ENCODE measurements at regions not wholly inside any gene's neighbourhood (a gene's known extent, or its start where the extent isn't known, plus 50 kb on each side); places are given as distances from the start of the nearest gene placed in this dataset.
A peak's percentile ranks its signal among the peaks of the same experiment; 100 is the strongest.
"Not testable (repeated sequence)": the region's sequence is repeated elsewhere in the genome, so short reads cannot be mapped to it uniquely, and the experiment has no call there.

DNA sequence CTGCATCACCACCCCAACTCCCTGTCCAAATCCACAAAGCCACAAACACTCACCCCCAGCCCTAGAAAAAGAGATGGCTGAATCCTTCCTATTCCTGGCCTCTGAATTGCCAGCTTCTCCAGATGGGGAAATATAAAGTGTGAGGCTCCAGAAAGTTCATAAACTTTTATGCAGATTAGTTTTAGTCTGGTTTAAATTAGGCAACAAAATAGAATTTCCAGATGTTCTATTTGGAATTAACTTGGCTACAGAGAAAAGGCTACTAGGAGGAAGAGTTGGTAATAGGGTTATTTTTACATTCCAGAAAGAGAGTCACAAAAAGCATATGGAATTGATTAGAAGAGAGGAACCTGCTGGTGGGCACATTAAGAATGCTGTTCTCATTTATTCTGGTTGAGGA, 56.0 kb downstream of the EN1 start:
- no peak for DNase-seq

DNA sequence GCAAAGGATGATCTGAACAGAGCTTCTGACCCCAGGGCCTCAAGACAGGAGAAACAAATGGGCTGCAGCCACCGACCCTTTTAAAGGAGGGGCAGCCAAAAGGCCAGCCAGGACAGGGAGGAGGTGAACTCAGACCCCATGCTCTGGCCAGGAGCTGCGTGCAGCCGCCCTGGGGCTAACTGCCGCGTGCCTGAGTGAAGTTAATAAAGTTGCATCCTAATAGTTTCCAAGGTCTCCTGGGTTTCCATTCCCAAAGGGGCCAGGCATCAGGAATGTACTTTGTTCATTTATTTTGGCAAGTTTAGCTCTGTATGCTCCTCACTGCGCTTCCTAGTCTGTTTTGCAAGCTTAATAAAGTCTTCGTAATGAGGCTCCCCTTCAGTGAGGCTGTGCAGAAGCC, 60.7 kb downstream of the EN1 start:
- no peak for DNase-seq

DNA sequence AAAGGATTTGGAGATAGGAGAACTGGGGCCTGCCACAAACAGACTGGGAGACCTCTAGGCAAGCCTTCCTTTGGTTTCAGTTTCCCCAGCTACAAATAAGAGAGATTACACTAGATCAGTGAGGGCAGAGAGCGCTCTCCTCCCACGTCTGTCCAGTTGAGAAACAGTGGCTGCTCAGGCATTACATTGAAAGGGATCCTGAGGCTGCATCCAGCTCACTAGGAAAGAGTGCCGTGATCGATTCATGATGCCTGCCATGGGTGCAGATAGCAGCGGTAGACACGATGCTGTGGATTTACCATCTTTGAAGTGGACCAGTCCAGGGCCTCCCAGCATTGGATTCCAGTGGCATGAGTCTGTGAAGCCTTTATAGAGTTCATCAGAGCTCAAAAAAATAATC, 62.6 kb downstream of the EN1 start:
- no peak for DNase-seq

DNA sequence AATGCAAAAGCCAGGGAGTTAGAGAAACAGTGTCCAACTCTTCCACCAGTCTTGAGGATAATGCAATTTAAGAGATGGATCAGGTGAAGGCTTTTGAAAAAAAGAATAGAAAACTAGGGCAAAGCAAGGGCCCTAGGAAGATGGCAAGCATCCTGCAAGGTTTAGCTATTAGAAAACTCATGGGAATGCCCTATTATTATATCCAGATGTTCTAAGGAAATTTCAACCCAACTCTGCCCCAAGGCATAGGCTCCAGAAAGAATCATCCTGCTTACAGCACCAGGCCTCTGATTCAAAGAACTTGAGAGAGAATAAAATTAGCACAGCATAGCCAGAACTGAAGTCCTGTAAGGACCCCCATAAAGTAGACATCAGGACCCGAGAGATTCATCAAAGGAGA, 68.1 kb downstream of the EN1 start:
- DNase-seq = no peak

DNA sequence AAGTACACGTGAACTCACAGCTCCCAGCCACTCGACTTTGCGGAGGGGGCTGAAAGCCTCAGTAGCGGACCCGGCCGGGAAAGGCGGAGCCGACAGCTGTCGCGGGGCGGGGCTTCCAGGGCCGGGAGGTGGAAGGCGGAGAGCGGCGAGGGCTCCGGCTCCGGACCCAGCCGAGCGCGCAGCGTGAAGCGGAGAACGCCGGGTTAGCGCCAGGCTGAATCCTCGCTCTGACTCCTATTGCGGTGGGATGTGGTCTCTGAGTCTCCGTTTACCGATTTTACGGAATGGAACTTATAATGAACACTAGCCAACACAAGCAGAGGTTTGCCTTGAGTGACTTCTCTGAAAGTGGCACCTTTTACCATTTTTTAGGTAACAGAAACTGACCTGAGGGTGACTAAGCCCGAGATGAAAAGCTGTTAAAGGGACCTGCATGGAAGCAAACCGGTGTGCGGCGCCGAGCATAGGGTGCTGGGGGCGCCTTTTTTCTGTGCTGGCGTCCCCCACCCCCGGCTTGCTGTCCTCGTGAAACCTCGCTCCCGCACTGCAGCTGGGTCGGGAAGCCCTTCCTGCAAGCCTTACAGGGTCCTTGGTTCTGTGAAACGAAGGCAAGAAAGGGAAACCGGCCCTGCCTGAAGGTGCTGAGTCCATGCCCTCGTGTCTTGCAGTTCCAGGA, 72.9 kb downstream of the EN1 start:
- peak; percentile 15 for DNase-seq

DNA sequence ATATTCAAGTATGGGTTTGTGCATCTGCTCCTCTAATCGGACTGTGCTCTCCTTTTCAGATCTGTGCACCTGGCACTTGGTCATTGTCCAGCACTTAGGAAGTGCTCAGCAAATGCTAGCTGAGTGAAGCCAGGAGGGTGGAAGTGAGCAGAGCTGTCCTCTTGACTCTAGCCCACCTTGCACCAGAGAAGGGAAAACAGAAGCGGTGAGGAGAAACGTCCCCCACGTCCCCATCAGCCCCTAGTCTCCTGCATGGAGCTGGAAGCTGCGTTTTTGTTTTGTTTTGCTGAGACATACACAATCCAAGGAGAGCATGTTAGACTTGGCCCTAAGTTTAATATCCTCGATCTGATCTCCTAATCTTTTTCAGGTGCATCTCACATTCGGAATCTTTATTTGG, 73.6 kb downstream of the EN1 start:
- DNase-seq = no peak

DNA sequence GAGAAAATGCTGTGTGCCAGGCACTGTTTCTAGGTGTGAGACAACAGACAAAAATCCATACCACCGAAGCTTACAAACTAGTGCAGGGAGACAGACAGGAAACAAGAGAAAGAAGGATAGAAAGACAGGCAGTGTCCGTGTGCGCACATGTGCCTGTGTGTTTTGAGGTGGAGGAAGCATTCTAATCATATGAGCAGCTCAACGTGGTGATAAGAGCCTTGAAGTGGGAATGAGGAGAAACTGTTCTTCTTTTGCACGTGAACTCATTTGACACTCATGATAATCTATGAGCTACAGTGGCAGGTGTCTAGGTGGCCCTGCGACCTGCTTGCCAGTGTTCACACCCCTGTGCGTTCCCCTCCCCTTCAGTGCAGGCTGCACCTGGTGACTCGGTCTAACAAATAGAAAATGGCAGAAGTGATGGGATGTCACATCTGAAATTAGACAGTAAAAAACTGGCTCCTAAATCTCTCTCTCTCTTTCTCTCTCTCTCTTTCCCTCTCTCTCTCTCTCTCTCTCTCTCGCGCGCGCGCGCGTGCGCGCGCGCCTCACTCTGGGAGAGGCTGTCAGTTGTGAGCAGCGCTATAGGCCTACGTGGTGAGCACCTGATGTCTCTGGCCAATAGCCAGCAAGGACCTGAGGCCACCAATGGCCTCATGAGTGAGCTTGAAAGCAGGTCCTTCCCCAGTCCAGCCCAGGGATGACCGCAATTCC, 74.8 kb downstream of the EN1 start:
- no peak for DNase-seq

DNA sequence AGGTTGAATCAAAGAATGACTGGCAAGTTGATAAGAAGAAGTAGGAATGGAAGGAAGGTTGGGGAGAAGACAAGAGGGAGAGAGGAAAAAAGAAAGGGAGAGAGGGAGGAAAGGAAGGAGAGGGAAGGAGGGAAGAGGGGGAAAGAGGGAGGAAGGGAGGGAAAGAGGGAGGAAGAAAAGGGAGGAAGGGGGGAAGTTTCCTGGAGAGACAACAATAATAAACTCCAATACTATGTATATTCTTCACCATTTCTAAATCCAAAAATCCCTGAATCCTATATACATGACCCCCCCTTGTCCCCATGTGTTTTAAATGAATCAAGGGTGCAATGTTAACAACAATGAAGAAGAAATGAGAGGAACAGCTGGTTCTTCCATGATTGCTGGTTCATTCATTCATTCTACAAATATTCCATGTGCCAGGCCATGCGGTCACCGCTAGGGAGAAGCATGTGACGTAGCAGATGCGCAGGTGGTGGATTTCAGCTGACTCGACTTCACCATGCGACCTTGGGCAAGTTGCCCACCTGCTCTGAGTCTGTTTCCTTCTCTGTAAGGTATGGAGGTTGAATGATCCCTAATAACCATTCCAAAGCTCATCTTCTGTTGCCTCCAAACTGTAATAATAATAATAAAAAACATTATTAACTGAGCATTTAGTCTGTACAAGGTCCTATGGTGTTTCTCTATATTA, 77.6 kb downstream of the EN1 start:
- no peak for DNase-seq

DNA sequence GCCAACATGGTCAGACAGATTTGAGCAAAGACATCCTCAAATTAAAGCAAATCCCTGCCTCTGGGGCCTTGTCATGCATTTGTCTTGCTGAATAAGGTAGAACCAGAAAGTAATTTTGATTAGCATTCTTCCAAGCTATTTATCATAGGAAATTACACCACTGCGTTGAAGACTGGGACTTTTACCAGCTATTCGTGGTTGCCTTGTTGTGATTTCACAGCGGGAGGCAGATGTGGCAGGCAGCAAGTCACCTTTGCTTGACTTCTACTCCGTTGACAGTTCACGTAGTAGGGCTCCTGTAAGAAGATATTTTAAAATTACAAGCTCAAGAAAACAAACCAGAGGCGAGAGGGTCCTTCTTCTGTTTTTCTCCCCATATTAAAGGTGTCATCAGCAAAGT, 80.6 kb downstream of the EN1 start:
- no peak for DNase-seq

DNA sequence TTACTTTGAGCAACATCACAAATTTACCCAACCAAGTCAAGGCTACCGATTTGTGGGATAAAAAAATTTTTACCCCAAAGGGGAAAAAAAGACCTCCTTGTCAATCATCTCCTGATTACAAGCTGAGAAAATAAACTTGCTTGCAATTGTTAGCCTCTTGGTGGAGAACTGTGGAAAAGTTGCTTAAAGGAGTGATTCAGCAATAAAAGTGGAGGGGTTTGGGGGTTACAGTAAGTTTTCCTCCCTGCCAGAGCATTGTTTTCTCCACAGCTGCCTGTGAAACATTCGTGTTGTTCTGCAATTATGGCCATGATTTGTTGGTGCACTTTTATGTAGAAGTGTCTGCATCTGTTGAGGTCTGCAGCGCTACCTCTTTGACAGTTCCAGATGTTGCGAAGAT, 82.6 kb downstream of the EN1 start:
- DNase-seq = no peak

DNA sequence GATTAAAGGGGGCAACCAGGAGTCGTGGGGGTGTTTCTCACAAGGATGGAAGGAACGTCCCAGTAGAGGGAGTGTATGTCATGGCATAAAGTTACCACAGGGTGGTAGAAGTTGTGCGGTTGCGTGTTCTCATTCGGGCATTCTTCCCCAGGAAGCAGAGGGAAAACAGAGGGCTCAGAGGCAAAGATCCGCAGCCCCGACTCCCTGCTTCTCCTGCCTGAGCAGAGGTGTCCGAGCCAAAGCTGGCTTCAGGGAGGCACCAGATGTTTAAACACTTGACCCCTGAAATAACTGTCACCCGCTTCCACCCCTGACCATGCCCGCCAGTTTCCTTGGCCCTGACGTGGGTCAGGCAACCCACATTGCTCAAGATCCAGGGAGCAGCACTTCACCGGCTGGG, 83.7 kb downstream of the EN1 start:
- DNase-seq = no peak

DNA sequence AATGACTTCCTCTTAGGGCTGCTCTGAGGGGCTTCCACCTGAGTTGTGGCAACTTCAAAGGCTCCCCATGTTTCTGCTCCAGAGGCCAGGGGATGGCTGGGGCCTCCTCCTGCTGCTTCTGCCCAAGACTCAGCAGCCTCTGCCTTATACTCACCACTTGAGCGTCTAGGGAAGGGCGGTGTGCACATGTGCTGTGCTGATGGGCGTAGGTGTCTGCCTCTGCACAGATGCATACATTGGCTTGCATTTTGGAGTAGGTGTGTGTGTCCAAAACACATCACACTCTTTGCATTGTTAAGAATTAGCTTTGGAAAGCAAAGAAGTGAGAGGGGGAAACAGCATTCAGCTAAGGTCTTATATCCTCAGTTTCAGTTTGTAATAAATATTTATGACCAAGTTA, 85.2 kb downstream of the EN1 start:
- no peak for DNase-seq

DNA sequence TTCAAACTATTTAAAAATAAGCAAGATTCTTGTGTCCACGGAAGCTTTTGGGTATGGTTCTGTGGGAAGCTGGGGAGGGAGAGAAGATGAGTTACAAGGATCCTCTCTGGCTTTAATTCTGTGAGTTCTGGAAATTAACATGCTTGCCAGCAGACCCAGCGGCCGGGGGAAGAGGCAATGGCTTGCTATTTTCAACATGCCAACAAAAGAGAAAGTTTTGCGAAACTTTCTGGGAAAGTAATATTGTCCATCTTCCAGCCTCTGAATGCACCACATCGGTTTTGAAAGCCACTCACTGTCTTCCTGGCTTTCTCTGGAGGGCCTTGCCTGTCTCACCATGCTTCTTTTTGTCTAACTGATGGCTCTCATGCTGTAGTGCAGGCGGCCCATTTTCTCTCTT, 85.7 kb downstream of the EN1 start:
- DNase-seq = no peak

DNA sequence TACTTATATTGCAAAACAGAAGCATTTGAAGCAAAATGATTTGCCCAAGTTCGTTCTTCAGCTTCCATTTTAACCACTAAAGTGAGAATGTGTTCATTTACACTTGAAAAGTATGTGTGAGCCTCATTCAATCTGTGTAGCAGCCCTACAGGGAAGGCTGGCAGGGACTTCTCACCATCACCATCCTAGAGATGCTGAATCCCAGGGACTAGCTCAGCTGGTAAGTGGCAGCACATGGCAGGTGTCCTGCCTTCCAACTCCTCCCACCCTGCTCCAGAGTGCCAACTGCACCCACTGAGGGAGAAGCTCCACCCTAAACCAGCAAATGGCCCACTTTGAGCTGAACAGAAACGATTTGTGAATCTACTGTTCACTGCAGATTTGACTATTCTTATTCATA, 91.5 kb downstream of the EN1 start:
- DNase-seq = no peak

DNA sequence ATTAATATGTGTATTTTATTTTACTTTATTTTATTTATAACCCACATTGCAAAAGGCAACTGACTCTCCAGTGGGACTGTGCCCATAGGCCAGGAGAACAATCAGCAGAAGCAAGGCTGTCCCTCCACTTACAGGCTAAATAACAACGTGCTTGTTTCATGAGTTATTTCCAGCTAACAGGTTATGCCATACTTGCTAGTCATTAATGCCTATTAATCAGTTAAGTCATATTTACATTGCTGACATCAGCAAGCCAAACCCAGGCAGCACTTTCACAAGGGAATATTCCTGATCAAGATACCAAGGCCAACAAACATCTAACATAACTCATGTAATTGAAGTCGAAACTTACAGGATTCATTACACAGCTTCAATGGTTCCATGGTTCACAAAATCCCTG, 92.1 kb downstream of the EN1 start:
- DNase-seq = no peak

DNA sequence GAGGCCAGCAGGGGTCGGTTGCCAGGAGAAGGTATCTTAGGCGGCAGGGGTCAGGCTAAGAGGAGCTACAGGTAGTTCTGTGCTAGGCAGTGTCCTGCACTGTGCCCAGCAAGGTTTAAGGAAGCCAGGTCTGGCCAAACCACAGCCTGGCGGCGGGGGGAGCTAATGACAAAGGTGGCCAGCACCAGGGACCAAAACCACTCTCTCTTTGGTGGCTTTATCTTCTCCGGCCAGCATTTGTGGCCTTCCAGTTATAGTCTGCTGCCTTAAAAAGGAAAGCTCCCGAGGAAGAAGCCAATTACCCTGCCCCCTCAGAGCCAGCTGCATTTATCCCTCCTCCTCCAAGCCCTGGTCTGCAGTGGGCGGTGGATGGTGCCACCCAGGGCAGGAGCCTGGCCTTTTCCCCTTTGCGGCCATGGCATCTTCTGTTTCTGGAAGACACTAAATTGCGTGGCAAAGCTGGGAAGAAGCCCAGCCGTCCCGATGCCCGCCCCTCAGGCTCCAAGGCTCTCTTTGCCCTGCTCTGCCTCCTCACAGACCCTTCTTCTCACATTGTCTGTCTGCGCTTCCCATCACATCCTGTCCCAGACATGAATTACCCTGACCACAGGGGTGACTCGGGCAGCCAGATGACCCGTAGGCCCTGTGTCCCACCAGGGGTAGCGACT, 94.6 kb downstream of the EN1 start:
- DNase-seq = no peak

DNA sequence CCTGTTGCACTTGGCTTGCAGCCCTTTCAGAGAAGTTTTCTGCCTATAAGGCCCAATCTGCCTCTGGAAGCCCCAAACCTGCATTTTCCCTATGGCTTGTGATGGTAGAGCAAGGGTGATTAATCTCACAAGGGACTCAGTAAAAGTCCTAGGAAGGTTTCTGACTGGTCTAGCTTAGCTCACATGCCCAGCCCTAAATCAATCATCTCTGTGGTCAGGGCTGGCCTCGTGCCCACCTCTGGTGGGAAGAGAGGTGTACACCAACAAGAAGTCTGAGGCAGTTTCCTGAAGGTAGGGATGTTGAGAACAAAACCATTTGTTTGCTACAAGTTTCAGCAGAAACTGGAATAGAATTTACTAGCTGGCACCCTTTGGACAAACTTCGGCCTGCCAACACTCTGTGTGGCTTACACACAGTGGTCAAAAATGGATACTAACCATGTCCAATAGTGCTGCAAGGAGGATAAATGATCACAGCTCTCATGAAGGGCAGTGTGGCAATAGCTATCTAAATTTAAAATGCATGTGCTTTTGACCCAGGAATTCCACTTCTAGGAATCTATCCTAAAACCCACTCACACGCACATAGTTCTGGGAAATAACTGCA, 96.4 kb downstream of the EN1 start:
- DNase-seq = no peak

DNA sequence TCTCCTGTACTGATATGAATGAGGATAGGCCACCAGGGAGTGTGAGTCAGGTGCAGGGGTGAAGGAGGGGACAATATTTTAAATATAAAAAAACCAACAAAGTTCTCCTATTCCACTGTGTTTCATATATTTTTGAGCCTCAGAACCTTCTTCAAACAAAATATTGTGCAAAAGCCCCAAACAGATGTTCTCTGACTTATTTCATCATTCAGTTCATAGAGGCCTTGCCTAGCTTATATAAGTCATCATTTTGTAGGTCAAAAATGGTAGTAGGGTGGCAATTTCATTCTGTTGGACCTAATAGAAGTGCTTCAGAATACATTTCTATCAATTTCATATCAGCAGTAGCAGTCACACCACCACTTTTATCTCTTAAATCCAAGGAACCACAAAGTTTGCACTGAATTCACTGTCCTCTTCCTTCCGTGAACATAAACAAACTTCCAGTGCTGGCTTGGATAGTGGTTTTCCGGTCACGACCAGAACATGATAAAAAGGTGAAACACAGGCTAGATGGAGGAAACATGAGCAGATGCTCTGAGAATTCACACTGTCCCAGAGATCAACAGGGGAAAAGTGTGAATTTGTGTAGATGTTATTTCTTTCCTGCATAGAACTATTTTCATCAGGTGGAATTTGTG, 99.1 kb downstream of the EN1 start:
- DNase-seq = no peak

DNA sequence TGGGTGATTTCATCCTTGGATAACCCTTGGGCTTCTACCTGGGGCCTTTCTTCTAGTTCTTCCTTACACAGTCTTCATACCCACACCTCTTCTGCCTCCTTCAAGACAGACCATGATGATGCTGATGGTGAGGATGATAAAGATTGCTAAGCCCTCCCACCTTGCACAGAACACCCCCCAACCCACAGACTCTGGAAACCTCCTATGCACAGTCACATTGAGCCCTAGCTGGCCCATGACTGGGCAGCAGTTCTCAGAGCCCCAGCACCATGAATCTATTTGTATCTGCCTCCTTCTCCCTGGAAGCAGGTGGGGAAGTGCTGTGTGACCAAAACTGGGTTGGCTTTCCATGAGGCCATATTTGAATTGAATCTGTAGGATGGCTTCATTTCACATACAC, 99.8 kb downstream of the EN1 start:
- no peak for DNase-seq

DNA sequence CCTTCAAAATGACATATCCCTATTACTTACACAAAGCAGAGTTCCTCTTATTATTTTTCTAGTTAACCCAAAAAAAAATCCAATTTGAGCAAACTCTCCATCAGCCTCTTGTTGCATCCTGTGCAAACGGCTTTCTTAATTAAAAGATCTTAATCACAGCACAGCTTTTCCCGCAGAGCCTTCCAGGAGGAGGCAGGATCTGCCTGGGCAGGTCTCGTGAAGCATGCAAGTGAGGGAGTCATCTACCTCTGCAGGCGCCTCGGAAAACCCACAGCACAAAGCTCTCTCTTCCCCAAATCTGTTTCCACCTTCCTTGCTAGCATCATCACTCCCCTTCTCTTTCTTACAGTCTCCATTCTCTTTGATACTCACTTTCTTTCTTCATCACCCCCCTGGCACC, 100.4 kb downstream of the EN1 start:
- no peak for DNase-seq

DNA sequence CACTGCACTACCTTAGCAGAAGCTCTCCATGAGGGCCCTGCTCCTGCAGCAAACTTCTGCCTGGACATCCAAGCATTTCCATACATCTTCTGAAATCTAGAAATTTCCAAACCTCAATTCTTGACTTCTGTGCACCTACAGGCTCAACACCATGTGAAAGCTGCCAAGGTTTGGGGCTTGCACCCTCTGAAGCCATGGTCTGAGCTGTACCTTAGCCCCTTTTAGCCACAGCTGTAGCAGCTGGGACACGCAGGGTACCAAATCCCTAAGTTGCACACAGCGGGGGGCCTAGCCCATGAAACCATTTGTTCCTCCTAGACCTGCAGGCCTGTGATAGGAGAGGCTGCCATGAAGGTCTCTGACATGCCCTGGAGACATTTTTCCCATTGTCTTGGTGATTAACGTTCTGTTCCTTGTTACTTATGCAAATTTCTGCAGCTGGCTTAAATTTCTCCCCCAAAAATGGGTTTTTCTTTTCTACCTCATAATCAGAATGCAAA, 102.7 kb downstream of the EN1 start:
- not testable (repeated sequence) for DNase-seq

DNA sequence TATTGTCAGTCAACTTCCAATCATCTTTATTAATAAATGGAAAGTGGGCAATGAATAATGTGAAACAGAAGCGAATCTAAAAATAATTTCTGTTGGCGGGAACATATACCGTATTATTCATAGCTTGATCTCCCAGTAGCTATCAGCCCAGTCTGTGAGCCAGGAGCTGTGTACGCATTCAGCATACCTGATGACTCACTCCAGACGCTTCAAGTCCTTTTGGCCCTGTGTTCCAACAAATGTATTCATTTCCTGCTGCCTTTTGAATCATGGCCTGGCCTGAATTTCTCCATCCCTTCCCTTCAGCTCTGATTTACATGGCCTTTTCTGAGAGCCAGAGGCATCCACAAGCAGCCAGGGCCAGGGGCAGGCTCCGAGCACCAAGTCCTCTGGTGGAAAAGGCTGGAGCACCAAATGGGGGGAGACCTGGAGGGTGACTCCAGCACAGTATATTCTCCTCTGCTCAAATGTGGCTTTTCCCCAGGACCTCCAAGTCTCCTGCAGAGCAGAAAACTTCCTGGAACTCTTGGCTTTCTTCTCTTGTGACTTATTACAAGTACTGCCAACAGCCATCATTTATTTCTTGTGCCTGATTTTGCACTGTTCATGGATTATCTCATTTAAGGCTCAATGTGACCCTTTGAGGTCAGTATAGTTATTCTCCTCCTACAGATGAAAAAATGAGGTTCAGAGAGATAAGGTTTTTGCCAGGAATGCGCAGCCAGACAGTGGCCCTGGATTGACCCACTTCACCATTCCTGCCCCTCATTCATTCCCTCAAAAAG, 108.7 kb downstream of the EN1 start:
- DNase-seq = no peak

All from NCI-H2227 treated with DMSO at 0.1 percent for 48 hours (cell line).